DOHH2 (cell line): ENCODE measurements at regions not wholly inside any gene's neighbourhood (a gene's known extent, or its start where the extent isn't known, plus 50 kb on each side); places are given as distances from the start of the nearest gene placed in this dataset.

Experiments used
- H3F3A ChIP-seq: fragments of 200-600 bp; sonication (generic), shearing (Covaris generic); 2 replicates; pipeline ENCODE4 v1.6.0; 2016; ENCODE audit warnings: antibody characterized with exemption, mild to moderate bottlenecking; ENCODE audit not compliant: control insufficient read depth, insufficient read depth
- H3K27ac ChIP-seq: fragments of 200-600 bp; sonication (generic); 2 replicates; pipeline ENCODE4 v1.5.1; 2014; ENCODE audit warnings: low read depth, mild to moderate bottlenecking, low read length, moderate library complexity
- H3K27me3 ChIP-seq: fragments of 200-600 bp; sonication (generic); 2 replicates; pipeline ENCODE4 v1.6.1; 2014; ENCODE audit warnings: mild to moderate bottlenecking, low read length, mixed read lengths; ENCODE audit not compliant: control insufficient read depth
- H3K36me3 ChIP-seq: fragments of 200-600 bp; sonication (generic); 2 replicates; pipeline ENCODE4 v1.6.1; 2014; ENCODE audit warnings: mild to moderate bottlenecking, low read length, moderate library complexity, mixed read lengths; ENCODE audit not compliant: control insufficient read depth
- H3K4me1 ChIP-seq: fragments of 200-600 bp; sonication (generic); 2 replicates; pipeline ENCODE4 v1.6.1; 2014; ENCODE audit warnings: mild to moderate bottlenecking, low read length, mixed read lengths; ENCODE audit not compliant: control insufficient read depth
- H3K4me2 ChIP-seq: fragments of 200-600 bp; sonication (generic); 2 replicates; pipeline ENCODE4 v1.6.0; 2014; ENCODE audit warnings: mild to moderate bottlenecking, low read length, moderate library complexity
- H3K4me3 ChIP-seq: fragments of 200-600 bp; sonication (generic); 2 replicates; pipeline ENCODE4 v1.5.1; 2014; ENCODE audit warnings: mild to moderate bottlenecking, low read length, mixed read lengths
- H3K79me2 ChIP-seq: fragments of 200-600 bp; sonication (generic); 2 replicates; pipeline ENCODE4 v1.6.1; 2014; ENCODE audit warnings: mild to moderate bottlenecking, low read length, mixed read lengths; ENCODE audit not compliant: control insufficient read depth
- H3K9me2 ChIP-seq: fragments of 200-600 bp; sonication (generic); replicated peaks from 2 replicates; pipeline ENCODE4 v1.6.1; 2014; ENCODE audit warnings: mild to moderate bottlenecking, low read length, mixed read lengths; ENCODE audit not compliant: control insufficient read depth
- H3K9me3 ChIP-seq: fragments of 200-600 bp; sonication (generic); 2 replicates; pipeline ENCODE4 v1.6.1; 2014; ENCODE audit warnings: antibody characterized with exemption, low read length, mixed read lengths; ENCODE audit not compliant: control insufficient read depth, insufficient read depth
- H4K20me1 ChIP-seq: fragments of 200-600 bp; sonication (generic); 2 replicates; pipeline ENCODE4 v1.6.0; 2014; ENCODE audit warnings: low read depth, mild to moderate bottlenecking, antibody characterized with exemption, low read length, moderate library complexity; ENCODE audit not compliant: control insufficient read depth, insufficient read depth
- CTCF ChIP-seq: fragments of 200-600 bp; sonication (generic); IDR thresholded peaks from one replicate; pipeline ENCODE4 v1.5.1; 2014; ENCODE audit warnings: antibody characterized with exemption, mild to moderate bottlenecking, low read depth, low read length; ENCODE audit not compliant: poor library complexity, severe bottlenecking
- EZH2phosphoT487 ChIP-seq: fragments of 200-600 bp; sonication (generic); IDR thresholded peaks from 2 replicates; pipeline ENCODE4 v1.6.1; 2017; ENCODE audit warnings: borderline replicate concordance, mild to moderate bottlenecking, antibody characterized with exemption, low read length, moderate library complexity, mixed read lengths

GRCh38 chr2:16333681-16334080, 332.0 kb downstream of the CYRIA start:
- no peaks in the 10 kb centered on the region for H3K27me3 ChIP-seq
- H3K79me2 ChIP-seq = no peaks in the 10 kb centered on the region
- H3K4me3 ChIP-seq = no peak overlapping the region
- H3K27ac ChIP-seq = no peak overlapping the region
- no peaks in the 10 kb centered on the region for H3F3A ChIP-seq
- TF ChIP-seq EZH2phosphoT487 (no peak), CTCF (no peak)
- no peaks in the 10 kb centered on the region for H3K9me2 ChIP-seq
- H3K4me2 ChIP-seq = no peak overlapping the region
- H3K36me3 ChIP-seq = no peaks in the 10 kb centered on the region
- H3K4me1 ChIP-seq = no peaks in the 10 kb centered on the region
- H4K20me1 ChIP-seq = no peaks in the 10 kb centered on the region
- no peaks in the 10 kb centered on the region for H3K9me3 ChIP-seq

- TF ChIP-seq EZH2phosphoT487 (no peak), CTCF (no peak)
These were observed 332.7 kb downstream of the CYRIA start for GRCh38 chr2:16332681-16333557.

GRCh38 chr2:16331772-16332171, 333.9 kb downstream of the CYRIA start:
- H3K4me1 ChIP-seq = no peaks in the 10 kb centered on the region
- no peaks in the 10 kb centered on the region for H3K27me3 ChIP-seq
- H3K27ac ChIP-seq = no peak overlapping the region
- no peak overlapping the region for H3K4me3 ChIP-seq
- H3F3A ChIP-seq = no peaks in the 10 kb centered on the region
- H3K79me2 ChIP-seq = no peaks in the 10 kb centered on the region
- H3K36me3 ChIP-seq = no peaks in the 10 kb centered on the region
- no peaks in the 10 kb centered on the region for H4K20me1 ChIP-seq
- no peaks in the 10 kb centered on the region for H3K9me3 ChIP-seq
- H3K4me2 ChIP-seq = no peak overlapping the region
- TF ChIP-seq CTCF = no peak
- TF ChIP-seq EZH2phosphoT487 = no peak
- H3K9me2 ChIP-seq = no peaks in the 10 kb centered on the region

More at GRCh38 chr2:16332681-16333557, 332.7 kb downstream of the CYRIA start:
- H3K4me3 ChIP-seq = no peak overlapping the region
- H3F3A ChIP-seq = no peaks in the 10 kb centered on the region
- H3K27ac ChIP-seq = no peak overlapping the region
- H4K20me1 ChIP-seq = no peaks in the 10 kb centered on the region
- no peaks in the 10 kb centered on the region for H3K79me2 ChIP-seq
- H3K36me3 ChIP-seq = no peaks in the 10 kb centered on the region
- no peak overlapping the region for H3K4me2 ChIP-seq
- H3K4me1 ChIP-seq = no peaks in the 10 kb centered on the region
- H3K9me2 ChIP-seq = no peaks in the 10 kb centered on the region
- H3K9me3 ChIP-seq = no peaks in the 10 kb centered on the region
- no peaks in the 10 kb centered on the region for H3K27me3 ChIP-seq
